ENCODE measurements at regions not wholly inside any gene's neighbourhood (a gene's known extent, or its start where the extent isn't known, plus 50 kb on each side); places are given as distances from the start of the nearest gene placed in this dataset.

- Histone ChIP-seq H3K27me3 (ENCODE audit: insufficient read depth, low read length) (no peaks in the 10 kb centered on the region), H3K36me3 (ENCODE audit: insufficient read depth, low read length) (no peaks in the 10 kb centered on the region), H3K9me3 (ENCODE audit: insufficient read depth, low read depth, low read length) (no peaks in the 10 kb centered on the region), H3K79me2 (ENCODE audit: insufficient read depth, low read length) (no peaks in the 10 kb centered on the region), H3K4me1 (ENCODE audit: insufficient read depth, low read length) (no peaks in the 10 kb centered on the region), H4K20me1 (ENCODE audit: insufficient read depth, low read length) (no peaks in the 10 kb centered on the region), H3K4me2 (ENCODE audit: low read length) (no peak overlapping the region), H3K9ac (ENCODE audit: low read length) (no peak overlapping the region), H2AFZ (ENCODE audit: low read depth, low read length) (no peak overlapping the region), H3K27ac (ENCODE audit: low read depth, low read length) (no peak overlapping the region), H3K4me3 (ENCODE audit: insufficient read depth, low read depth, low read length) (no peak overlapping the region)
- Mint-ChIP-seq H3K27me3 (ENCODE audit: low read depth, unreplicated experiment) (no peaks in the 10 kb centered on the region), H3K27ac (ENCODE audit: unreplicated experiment) (no peak overlapping the region), H3K36me3 (ENCODE audit: low read depth, unreplicated experiment) (no peaks in the 10 kb centered on the region), H3K4me1 (ENCODE audit: low read depth, unreplicated experiment) (no peaks in the 10 kb centered on the region), H3K9me3 (ENCODE audit: unreplicated experiment) (no peaks in the 10 kb centered on the region), H3K4me3 (ENCODE audit: unreplicated experiment) (no peak overlapping the region)
- DNase-seq (ENCODE audit: low read depth) (no peak), FAIRE-seq (no peak)
- no peak for TF ChIP-seq CTCF (IDR thresholded peaks at IDR 0.05; ENCODE audit: insufficient read depth, low read depth, low read length)
- TF ChIP-seq EZH2 (IDR thresholded peaks at IDR 0.05; ENCODE audit: insufficient read depth, low read length), result no peak
Observed at GRCh38 chr5:105132581-105132980, 1570.0 kb upstream of the NUDT12 start.

GRCh38 chr5:105131045-105131444, 1568.5 kb upstream of the NUDT12 start:
- Histone ChIP-seq H2AFZ (ENCODE audit: low read depth, low read length) (no peak overlapping the region), H3K36me3 (ENCODE audit: insufficient read depth, low read length) (no peaks in the 10 kb centered on the region), H3K9me3 (ENCODE audit: insufficient read depth, low read depth, low read length) (no peaks in the 10 kb centered on the region), H3K4me2 (ENCODE audit: low read length) (no peak overlapping the region), H3K27me3 (ENCODE audit: insufficient read depth, low read length) (no peaks in the 10 kb centered on the region), H3K4me1 (ENCODE audit: insufficient read depth, low read length) (no peaks in the 10 kb centered on the region), H3K9ac (ENCODE audit: low read length) (no peak overlapping the region), H3K4me3 (ENCODE audit: insufficient read depth, low read depth, low read length) (no peak overlapping the region), H3K27ac (ENCODE audit: low read depth, low read length) (no peak overlapping the region), H3K79me2 (ENCODE audit: insufficient read depth, low read length) (no peaks in the 10 kb centered on the region), H4K20me1 (ENCODE audit: insufficient read depth, low read length) (no peaks in the 10 kb centered on the region)
- TF ChIP-seq EZH2 (IDR thresholded peaks at IDR 0.05; ENCODE audit: insufficient read depth, low read length) (no peak), CTCF (IDR thresholded peaks at IDR 0.05; ENCODE audit: insufficient read depth, low read depth, low read length) (no peak)
- FAIRE-seq (no peak), DNase-seq (ENCODE audit: low read depth) (no peak)
- H3K4me1 Mint-ChIP-seq (ENCODE audit: low read depth, unreplicated experiment), result no peaks in the 10 kb centered on the region
- H3K27ac Mint-ChIP-seq (ENCODE audit: unreplicated experiment), result no peak overlapping the region
- no peaks in the 10 kb centered on the region for H3K36me3 Mint-ChIP-seq (ENCODE audit: low read depth, unreplicated experiment)
- no peaks in the 10 kb centered on the region for H3K27me3 Mint-ChIP-seq (ENCODE audit: low read depth, unreplicated experiment)
- no peaks in the 10 kb centered on the region for H3K9me3 Mint-ChIP-seq (ENCODE audit: unreplicated experiment)
- H3K4me3 Mint-ChIP-seq (ENCODE audit: unreplicated experiment), result no peak overlapping the region

- no peak overlapping the region for H3K4me2 ChIP-seq (ENCODE audit: low read length)
- H3K9me3 ChIP-seq (ENCODE audit: insufficient read depth, low read depth, low read length), result no peaks in the 10 kb centered on the region
- FAIRE-seq (no peak), DNase-seq (ENCODE audit: low read depth) (peak; percentile 25)
- no peak overlapping the region for H3K4me3 ChIP-seq (ENCODE audit: insufficient read depth, low read depth, low read length)
- H3K9ac ChIP-seq (ENCODE audit: low read length), result no peak overlapping the region
- no peaks in the 10 kb centered on the region for H3K27me3 Mint-ChIP-seq (ENCODE audit: low read depth, unreplicated experiment)
- no peak overlapping the region for H2AFZ ChIP-seq (ENCODE audit: low read depth, low read length)
- no peaks in the 10 kb centered on the region for H4K20me1 ChIP-seq (ENCODE audit: insufficient read depth, low read length)
- H3K4me1 ChIP-seq (ENCODE audit: insufficient read depth, low read length), result no peaks in the 10 kb centered on the region
- H3K4me1 Mint-ChIP-seq (ENCODE audit: low read depth, unreplicated experiment), result no peaks in the 10 kb centered on the region
- no peaks in the 10 kb centered on the region for H3K79me2 ChIP-seq (ENCODE audit: insufficient read depth, low read length)
- no peak overlapping the region for H3K27ac Mint-ChIP-seq (ENCODE audit: unreplicated experiment)
- H3K36me3 Mint-ChIP-seq (ENCODE audit: low read depth, unreplicated experiment), result no peaks in the 10 kb centered on the region
- no peak overlapping the region for H3K4me3 Mint-ChIP-seq (ENCODE audit: unreplicated experiment)
- H3K36me3 ChIP-seq (ENCODE audit: insufficient read depth, low read length), result no peaks in the 10 kb centered on the region
- H3K9me3 Mint-ChIP-seq (ENCODE audit: unreplicated experiment), result no peaks in the 10 kb centered on the region
- TF ChIP-seq EZH2 (IDR thresholded peaks at IDR 0.05; ENCODE audit: insufficient read depth, low read length), result no peak
- H3K27ac ChIP-seq (ENCODE audit: low read depth, low read length), result no peak overlapping the region
- no peaks in the 10 kb centered on the region for H3K27me3 ChIP-seq (ENCODE audit: insufficient read depth, low read length)
Observed at GRCh38 chr5:105101577-105101976, 1539.0 kb upstream of the NUDT12 start.

Data from astrocyte (in vitro differentiated cells and primary cell).